Ishikawa (cell line): ENCODE measurements at regions not wholly inside any gene's neighbourhood (a gene's known extent, or its start where the extent isn't known, plus 50 kb on each side); places are given as distances from the start of the nearest gene placed in this dataset.

Experiments
- CEBPB ChIP-seq: IDR thresholded peaks from 2 replicates; pipeline ENCODE4 v1.6.1; 2012
- CREB1 ChIP-seq: IDR thresholded peaks from 2 replicates; pipeline ENCODE4 v1.6.1; 2012; ENCODE audit warnings: low read depth
- EGR1 ChIP-seq: IDR thresholded peaks from 2 replicates; pipeline ENCODE4 v1.6.1; 2012
- EP300 ChIP-seq: IDR thresholded peaks from 2 replicates; pipeline ENCODE4 v1.6.1; 2012; ENCODE audit warnings: borderline replicate concordance
- FOXM1 ChIP-seq: IDR thresholded peaks from 2 replicates; pipeline ENCODE4 v1.6.1; 2012; ENCODE audit warnings: low read depth, borderline replicate concordance
- NFIC ChIP-seq: IDR thresholded peaks from 2 replicates; pipeline ENCODE4 v1.6.1; 2012
- RAD21 ChIP-seq: IDR thresholded peaks from 2 replicates; pipeline ENCODE4 v1.6.1; 2012; ENCODE audit warnings: low read depth
- TAF1 ChIP-seq: IDR thresholded peaks from 2 replicates; pipeline ENCODE4 v1.6.1; 2012; ENCODE audit warnings: low read depth, mild to moderate bottlenecking
- TCF12 ChIP-seq: IDR thresholded peaks from 2 replicates; pipeline ENCODE4 v1.6.1; 2012; ENCODE audit warnings: low read depth
- TEAD4 ChIP-seq: IDR thresholded peaks from 2 replicates; pipeline ENCODE4 v1.6.1; 2012
- YY1 ChIP-seq: IDR thresholded peaks from 2 replicates; pipeline ENCODE4 v1.6.1; 2012; ENCODE audit warnings: low read depth
- ZBTB7A ChIP-seq: IDR thresholded peaks from 2 replicates; pipeline ENCODE4 v1.6.1; 2012; ENCODE audit warnings: low read depth
- TF ChIP-seq, protein P1 (sequence below): IDR thresholded peaks from 2 replicates; pipeline ENCODE4 v1.6.1; 2012
- TF ChIP-seq, protein P2 (sequence below): IDR thresholded peaks from 2 replicates; pipeline ENCODE4 v1.6.1; 2012
- TF ChIP-seq, protein P3 (sequence below): IDR thresholded peaks from 2 replicates; pipeline ENCODE4 v1.6.1; 2012; ENCODE audit warnings: low read depth, mild to moderate bottlenecking

DNA sequence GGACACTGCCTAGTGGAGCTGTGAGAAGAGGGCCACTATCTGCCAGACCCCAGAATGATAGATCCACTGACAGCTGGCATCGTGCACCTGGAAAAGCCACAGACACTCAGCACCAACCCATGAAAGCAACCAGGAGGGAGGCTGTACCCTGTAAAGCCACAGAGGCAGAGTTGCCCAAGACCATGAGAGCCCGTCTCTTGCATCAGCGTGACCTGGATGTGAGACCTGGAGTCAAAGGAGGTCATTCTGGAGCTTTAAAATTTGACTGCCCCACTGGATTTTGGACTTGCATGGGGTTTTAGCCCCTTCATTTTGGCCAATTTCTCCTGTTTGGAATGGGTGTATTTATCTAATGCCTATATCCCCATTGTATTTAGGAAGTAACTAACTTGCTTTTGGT, 83.5 kb upstream of the P3H2 start:
- TF ChIP-seq ZBTB7A (no peak), CEBPB (no peak), TCF12 (no peak), EP300 (no peak), RAD21 (no peak), TAF1 (no peak), TEAD4 (no peak), NFIC (no peak), YY1 (no peak)
- TF ChIP-seq, protein P1, sequence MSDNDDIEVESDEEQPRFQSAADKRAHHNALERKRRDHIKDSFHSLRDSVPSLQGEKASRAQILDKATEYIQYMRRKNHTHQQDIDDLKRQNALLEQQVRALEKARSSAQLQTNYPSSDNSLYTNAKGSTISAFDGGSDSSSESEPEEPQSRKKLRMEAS = no peak
- TF ChIP-seq, protein P2, sequence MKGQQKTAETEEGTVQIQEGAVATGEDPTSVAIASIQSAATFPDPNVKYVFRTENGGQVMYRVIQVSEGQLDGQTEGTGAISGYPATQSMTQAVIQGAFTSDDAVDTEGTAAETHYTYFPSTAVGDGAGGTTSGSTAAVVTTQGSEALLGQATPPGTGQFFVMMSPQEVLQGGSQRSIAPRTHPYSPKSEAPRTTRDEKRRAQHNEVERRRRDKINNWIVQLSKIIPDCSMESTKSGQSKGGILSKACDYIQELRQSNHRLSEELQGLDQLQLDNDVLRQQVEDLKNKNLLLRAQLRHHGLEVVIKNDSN = no peak
- TF ChIP-seq, protein P3, sequence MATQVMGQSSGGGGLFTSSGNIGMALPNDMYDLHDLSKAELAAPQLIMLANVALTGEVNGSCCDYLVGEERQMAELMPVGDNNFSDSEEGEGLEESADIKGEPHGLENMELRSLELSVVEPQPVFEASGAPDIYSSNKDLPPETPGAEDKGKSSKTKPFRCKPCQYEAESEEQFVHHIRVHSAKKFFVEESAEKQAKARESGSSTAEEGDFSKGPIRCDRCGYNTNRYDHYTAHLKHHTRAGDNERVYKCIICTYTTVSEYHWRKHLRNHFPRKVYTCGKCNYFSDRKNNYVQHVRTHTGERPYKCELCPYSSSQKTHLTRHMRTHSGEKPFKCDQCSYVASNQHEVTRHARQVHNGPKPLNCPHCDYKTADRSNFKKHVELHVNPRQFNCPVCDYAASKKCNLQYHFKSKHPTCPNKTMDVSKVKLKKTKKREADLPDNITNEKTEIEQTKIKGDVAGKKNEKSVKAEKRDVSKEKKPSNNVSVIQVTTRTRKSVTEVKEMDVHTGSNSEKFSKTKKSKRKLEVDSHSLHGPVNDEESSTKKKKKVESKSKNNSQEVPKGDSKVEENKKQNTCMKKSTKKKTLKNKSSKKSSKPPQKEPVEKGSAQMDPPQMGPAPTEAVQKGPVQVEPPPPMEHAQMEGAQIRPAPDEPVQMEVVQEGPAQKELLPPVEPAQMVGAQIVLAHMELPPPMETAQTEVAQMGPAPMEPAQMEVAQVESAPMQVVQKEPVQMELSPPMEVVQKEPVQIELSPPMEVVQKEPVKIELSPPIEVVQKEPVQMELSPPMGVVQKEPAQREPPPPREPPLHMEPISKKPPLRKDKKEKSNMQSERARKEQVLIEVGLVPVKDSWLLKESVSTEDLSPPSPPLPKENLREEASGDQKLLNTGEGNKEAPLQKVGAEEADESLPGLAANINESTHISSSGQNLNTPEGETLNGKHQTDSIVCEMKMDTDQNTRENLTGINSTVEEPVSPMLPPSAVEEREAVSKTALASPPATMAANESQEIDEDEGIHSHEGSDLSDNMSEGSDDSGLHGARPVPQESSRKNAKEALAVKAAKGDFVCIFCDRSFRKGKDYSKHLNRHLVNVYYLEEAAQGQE = no peak

DNA sequence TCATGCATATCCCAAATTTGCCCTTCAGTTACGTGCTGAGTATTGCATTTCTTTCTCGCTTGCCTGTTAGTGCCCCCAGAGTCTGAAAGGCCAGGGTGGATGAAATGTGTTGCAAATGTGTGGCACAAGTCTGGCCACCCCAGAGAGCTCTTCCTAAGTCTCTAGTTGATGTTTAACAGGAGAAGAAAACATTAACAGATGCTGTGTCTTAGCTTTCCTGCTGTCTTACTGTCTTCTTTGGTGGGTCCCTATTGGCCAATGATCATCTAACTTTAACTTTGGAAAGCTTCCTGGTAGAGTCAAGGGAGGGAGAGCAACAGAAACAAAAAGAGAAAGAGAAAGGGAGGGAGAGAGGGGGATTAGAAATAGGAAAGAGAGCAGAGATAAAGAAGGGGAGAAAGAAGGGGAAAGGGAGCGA, 76.7 kb upstream of the P3H2 start:
- TF ChIP-seq CREB1 (no peak), TAF1 (no peak), TEAD4 (no peak), YY1 (no peak), CEBPB (no peak), TCF12 (no peak), ZBTB7A (no peak), NFIC (no peak), RAD21 (no peak), FOXM1 (no peak)
- TF ChIP-seq, protein P1 = no peak
- TF ChIP-seq, protein P3 = no peak
- TF ChIP-seq, protein P2 = no peak

DNA sequence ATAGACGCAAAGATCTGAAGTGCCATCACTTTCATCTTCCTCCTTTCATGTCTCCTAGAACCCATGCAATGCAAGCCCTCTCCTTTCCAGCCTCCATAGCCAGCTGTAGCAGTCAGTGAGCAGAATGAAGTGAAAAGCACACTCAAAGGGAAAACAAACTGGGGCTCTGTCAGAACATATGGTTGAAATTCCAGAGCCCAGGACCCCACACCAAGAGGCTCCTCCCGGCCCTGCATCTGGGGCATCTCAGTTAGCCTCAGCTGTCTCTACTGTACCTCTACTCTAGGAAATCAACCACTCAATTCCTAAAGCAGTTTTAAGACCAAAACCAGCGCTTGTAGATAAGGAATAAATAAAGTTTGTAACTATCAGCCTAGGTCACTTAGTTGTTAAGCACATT, 73.8 kb upstream of the P3H2 start:
- TF ChIP-seq, protein P1 = no peak
- TF ChIP-seq ZBTB7A (no peak), TEAD4 (no peak), CREB1 (no peak), RAD21 (no peak), NFIC (no peak), EP300 (no peak), CEBPB (no peak), TCF12 (no peak), TAF1 (no peak)
- TF ChIP-seq, protein P2 = no peak

DNA sequence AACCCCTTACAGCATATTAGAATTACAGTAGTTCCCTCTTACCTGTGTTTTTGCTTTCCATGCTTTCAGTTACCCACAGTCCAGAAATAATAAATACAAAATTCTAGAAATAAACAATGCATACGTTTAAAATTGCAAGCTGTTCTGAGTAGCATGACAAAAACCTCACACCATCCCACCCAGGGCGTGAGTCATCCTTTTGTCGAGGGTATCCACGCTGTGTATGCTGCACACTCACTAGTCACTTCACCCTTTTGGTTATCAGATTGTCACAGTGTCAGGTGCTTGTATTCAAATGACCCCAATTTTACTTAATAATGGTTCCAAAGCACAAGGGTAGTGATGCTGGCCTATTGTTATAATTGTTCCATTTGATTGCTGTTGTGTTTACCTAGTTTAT, 72.5 kb upstream of the P3H2 start:
- TF ChIP-seq, protein P2 = no peak
- TF ChIP-seq, protein P1 = no peak
- TF ChIP-seq TAF1 (no peak), RAD21 (no peak), EP300 (no peak), CREB1 (no peak), ZBTB7A (no peak), CEBPB (no peak), FOXM1 (no peak), YY1 (no peak), TEAD4 (no peak), NFIC (no peak), EGR1 (no peak), TCF12 (no peak)
- TF ChIP-seq, protein P3 = no peak
